Retinal pigment epithelial cell (primary cell): ENCODE measurements at regions not wholly inside any gene's neighbourhood (a gene's known extent, or its start where the extent isn't known, plus 50 kb on each side); places are given as distances from the start of the nearest gene placed in this dataset.
"Not testable (repeated sequence)": the region's sequence is repeated elsewhere in the genome, so short reads cannot be mapped to it uniquely, and the experiment has no call there.

Experiments used
- DNase-seq: peaks from one replicate; pipeline ENCODE4 v3.0.0-alpha.2; 2010; ENCODE audit warnings: low read depth
- H3K4me3 ChIP-seq: 2 replicates; pipeline ENCODE4 v1.5.1; 2011; ENCODE audit warnings: mild to moderate bottlenecking, low read length, control low read depth, moderate library complexity
- TF ChIP-seq, protein P1 (sequence below): conservative IDR thresholded peaks from 2 replicates; pipeline ENCODE4 v1.5.1; 2011; ENCODE audit warnings: low read depth, low read length, control low read depth, inconsistent platforms

DNA sequence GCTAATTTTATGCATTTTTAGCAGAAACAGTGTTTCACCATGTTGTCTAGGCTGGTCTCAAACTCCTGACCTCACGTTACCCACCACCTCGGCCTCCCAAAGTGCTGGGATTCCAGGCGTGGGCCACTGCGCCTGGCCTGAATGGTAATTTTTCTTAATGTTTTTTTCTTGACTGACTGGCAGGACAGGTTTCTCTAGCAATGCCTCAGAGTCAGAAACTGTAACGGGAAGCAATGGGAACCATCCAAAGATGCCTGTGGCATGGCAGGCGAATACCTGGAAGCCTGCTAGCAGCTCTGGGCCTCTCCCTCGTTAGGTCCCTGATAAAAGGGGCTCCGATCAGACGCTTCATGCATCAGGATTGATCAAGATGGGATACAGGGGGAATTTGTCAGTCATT, 639.2 kb downstream of the NR2F1-AS1 start:
- TF ChIP-seq, protein P1, sequence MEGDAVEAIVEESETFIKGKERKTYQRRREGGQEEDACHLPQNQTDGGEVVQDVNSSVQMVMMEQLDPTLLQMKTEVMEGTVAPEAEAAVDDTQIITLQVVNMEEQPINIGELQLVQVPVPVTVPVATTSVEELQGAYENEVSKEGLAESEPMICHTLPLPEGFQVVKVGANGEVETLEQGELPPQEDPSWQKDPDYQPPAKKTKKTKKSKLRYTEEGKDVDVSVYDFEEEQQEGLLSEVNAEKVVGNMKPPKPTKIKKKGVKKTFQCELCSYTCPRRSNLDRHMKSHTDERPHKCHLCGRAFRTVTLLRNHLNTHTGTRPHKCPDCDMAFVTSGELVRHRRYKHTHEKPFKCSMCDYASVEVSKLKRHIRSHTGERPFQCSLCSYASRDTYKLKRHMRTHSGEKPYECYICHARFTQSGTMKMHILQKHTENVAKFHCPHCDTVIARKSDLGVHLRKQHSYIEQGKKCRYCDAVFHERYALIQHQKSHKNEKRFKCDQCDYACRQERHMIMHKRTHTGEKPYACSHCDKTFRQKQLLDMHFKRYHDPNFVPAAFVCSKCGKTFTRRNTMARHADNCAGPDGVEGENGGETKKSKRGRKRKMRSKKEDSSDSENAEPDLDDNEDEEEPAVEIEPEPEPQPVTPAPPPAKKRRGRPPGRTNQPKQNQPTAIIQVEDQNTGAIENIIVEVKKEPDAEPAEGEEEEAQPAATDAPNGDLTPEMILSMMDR = no peak
- DNase-seq = no peak
- no peak overlapping the region for H3K4me3 ChIP-seq

DNA sequence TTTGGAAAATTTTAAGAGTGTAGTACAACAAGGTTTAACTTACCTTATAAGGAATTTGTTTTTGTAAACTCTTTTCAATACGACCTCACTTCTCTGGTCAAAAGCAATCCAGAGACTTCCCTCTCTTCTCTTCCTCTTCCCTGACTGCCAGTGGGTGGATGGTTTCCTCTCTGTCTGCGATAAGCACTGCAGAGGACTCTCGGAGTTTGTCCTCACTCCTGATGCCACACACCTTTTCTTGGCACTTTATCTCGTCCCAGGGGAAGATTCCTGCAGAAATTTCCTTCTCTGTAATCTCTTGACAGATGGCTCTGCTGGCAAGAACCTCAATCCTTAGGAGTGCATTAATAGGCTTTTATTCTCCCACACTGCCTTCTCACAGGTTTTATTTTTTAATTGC, 641.6 kb downstream of the NR2F1-AS1 start:
- no peak overlapping the region for H3K4me3 ChIP-seq
- TF ChIP-seq, protein P1 = no peak
- DNase-seq = no peak

DNA sequence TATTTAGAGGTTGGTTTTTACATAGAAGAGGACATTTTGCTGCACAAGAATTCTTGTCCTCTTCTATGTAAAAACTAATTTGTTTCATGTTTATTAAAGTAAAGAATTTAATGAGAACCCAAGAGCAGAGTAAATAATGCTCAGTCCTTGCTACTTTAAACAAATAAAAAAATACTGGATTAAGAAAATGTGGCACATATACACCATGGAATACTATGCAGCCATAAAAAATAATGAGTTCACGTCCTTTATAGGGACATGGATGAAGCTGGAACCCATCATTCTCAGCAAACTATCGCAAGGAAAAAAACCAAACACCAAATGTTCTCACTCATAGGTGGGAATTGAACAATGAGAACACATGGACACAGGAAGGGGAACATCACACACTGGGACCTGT, 643.6 kb downstream of the NR2F1-AS1 start:
- H3K4me3 ChIP-seq, DNase-seq: not testable (repeated sequence)

DNA sequence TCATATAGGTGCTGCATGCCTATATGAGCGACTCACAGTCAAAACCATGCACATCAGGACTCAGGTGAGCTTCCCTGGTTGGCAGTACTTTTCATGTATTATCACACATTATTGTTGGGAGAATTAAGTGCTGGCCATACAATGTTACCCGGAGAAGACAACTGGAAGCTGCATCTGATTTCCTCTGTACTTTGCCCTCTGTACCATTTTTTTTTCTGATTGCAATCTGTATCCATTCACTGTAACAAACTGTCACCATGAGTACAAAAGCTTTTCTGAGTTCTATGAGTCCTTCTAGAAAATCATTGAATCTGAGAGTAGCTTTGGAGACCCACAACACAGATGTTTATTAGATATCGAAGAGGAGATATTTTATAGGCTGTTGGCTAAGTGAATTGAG, 651.0 kb downstream of the NR2F1-AS1 start:
- TF ChIP-seq, protein P1 = no peak
- DNase-seq = no peak
- H3K4me3 ChIP-seq = no peak overlapping the region

DNA sequence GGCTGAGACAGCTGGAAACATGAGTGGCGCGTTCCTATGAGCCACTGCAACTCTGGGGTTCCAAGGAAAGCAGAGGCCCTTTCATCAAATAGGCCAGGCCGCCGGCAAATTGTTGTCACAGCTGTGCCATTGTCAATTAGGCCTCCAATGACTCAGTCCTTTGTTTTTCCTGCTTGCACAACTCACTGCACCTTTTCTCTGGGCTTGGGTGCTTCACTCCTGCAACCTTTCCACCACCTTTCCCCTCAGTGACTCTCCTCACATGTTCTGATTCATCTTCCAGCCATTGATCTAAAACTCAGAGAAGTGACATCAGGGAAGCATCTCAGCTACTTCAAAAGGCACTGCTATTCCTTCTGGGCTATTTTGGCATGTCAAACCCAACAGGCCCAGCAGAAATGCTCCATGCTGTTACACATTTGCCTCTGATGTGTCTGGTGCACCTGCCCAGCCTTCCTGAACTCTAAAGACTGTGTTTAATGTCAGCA, 653.7 kb downstream of the NR2F1-AS1 start:
- no peak overlapping the region for H3K4me3 ChIP-seq
- DNase-seq = no peak
- TF ChIP-seq, protein P1 = no peak

DNA sequence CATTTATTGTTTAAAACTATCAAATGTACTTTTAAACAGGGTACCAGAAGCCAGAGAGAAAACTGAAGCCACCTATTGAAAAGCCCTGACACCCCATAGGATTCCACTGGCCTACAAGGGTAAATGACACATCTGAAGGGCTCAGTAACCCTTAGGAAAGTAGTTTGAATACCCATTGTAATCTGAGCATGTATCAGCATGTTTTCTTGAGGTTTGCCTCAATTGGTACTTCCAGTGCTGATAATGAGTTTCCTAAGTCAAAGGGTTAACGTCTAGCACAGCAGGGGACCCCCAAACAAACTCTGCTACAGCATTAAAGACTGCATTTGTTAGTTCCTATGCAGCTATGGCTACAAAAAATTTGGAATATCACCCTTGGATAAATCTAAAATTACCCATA, 657.1 kb downstream of the NR2F1-AS1 start:
- no peak for DNase-seq
- TF ChIP-seq, protein P1 = no peak
- no peak overlapping the region for H3K4me3 ChIP-seq

DNA sequence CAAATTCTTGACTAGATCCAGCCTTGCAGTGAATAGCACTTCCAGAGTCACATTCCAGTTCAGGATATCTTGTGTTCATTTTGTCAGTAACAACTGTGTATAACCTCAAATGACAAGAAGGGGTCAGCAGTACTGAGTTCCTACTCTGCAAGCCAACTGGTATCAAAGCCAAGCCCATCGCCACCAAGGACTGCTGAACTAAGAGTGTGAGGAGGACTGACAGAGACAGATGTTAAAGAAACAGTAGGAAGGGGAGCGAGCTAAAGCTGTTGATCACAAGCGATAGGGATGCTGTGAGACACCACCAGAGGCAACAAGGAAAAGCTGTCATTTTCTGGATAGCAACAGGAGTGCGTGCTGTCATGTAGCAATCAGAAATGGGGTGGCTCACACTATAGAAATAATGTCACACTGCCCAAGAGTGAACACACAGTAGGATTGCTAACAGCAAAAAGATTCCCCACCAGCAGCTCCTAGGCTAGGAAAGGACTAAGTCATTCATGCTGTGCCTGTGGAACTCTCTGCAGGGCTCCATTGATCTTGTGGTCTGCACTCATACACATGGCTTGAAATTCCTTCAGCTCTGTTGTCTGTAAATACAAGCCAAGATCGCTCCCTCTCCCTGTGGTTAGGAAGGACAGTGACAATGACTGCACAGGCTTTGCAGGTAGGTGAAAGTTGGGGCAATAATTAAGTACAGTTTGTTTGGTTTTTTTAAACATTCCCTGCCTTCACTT, 658.6 kb downstream of the NR2F1-AS1 start:
- DNase-seq = no peak
- no peak overlapping the region for H3K4me3 ChIP-seq
- TF ChIP-seq, protein P1 = no peak
